Right ventricle myocardium superior (tissue), 1 donor: ENCODE measurements at regions not wholly inside any gene's neighbourhood (a gene's known extent, or its start where the extent isn't known, plus 50 kb on each side); places are given as distances from the start of the nearest gene placed in this dataset.
"Not testable (repeated sequence)": the region's sequence is repeated elsewhere in the genome, so short reads cannot be mapped to it uniquely, and the experiment has no call there.

ENCODE experiments used
- ATAC-seq: fragments of 200-7000 bp; cut with Tn5 transposase; one replicate; pipeline ENCODE4 v1.9.1; 2020; ENCODE audit warnings: mild to moderate bottlenecking; ENCODE audit not compliant: poor library complexity
- DNase-seq: peaks from one replicate; pipeline ENCODE4 v3.0.0-alpha.2; 2020
- intact Hi-C: fragments of 100-400 bp; cut with DNase I; formaldehyde crosslinking; loops from one replicate; pipeline ENCODE4 v1.11.2; 2022
- donor health status: DM: no; HTN: yes; CAD: no; lungs with severe emphysema.

DNA sequence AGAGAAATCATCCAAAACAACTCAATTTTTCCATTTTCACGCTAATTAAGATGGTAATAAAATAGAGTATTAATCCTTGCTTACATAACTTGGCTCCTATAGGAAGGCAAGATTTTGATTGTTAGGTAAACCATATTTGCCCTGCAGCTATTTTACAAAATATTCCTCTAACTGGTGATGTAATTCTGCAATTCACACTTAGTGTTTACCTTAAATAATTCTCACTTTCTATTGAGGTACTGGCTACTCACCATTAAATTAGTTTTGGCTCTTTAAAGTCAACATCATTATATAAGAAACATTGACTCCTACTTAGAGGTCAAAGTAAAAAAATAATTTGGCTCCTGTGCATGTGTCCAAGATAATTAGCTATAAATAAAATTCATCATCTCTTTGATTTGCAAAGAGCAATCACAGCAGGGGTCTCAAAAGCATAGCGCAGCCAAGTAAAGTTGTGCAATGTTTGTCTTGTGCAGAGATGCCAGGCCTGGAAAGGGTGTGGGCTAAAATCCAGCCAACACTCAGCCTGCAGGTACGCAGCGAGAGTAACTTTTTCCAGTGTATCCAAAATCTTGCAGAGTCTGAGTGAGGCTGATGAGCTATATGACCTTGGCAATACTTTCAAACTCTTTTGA, 501.2 kb downstream of the MMUT start:
- intact Hi-C loops: no loop called here
- DNase-seq (no peak), ATAC-seq (no peak)

DNA sequence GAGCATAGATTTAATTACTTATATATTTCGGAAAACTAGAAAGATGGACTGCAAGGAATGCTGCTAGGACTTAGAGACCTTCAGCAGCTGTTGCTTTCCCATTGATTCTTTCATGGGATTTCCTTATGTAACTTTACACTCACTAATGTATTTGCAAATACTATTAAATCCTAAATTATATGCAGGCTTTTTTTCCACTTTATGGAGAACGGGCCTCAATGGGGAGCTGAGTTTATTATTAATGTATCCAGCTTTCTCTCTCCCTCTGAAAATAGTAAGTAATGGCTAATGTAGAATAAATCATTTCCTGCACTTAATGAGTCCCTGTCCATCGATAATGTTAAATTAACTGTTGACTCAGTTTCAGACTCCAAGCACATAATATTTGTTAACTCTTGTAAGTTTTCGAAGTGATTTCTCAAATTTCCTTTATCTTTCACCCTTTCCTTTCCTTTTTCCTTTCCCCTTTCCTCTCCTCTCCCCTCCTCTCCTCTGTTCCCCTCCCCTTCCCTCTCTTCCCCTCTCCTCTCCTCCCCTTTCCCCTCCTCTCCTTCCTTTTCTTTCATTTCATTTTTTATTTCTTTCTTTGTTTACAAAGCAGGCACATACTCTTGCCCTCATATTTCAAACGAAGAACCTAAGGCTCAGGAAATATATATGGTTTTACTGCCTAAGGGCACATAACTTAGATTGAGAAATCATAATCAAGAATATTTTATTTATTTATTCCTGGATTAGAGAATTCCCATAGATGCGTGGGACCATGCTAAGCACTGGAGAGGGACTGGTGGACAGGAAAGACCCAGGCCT, 503.6 kb downstream of the MMUT start:
- intact Hi-C loops: no loop called here
- ATAC-seq (no peak), DNase-seq (no peak)

DNA sequence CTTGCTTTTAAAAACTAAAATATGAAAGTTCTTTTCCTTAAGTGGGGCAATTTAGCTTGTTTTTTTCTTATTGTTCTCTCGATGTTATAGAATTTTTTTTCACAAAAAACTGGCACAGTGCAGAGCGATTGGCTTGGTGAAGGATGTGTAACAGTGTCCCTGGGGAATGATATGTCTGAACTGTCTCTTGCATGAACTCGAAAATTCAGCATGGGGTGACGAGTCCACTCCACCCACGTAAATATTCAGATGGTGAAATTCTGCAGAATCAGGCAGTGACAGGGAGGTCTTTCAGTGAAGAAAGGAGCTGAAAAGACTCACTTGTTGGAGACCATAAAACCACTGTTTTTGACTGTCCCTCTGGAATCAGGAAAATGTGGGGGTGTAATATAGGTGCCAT, 505.3 kb downstream of the MMUT start:
- intact Hi-C loops: no loop called here
- ATAC-seq: no peak

DNA sequence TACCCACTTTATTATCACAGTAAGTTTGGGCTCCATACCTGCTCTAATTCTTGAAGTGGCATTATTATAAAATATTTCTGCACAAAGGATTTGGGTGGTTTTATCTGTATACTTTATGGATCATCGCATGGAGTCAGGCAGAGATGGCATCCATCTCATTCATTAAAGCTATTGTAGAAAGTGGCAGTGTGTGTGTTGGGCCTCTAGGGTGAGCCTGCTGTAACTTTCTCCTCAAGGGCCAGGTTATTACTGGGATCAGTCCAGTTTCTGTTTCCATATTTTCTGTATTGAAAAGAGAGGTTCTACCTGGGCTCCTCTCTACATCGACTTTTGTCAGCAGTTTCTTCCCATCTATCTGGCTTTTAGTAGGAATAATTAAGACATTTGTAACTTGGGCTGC, 511.1 kb downstream of the MMUT start:
- DNase-seq (no peak), ATAC-seq (no peak)
- intact Hi-C loops: no loop called here

More for the DNA sequence above, 505.3 kb downstream of the MMUT start:
- DNase-seq: no peak

DNA sequence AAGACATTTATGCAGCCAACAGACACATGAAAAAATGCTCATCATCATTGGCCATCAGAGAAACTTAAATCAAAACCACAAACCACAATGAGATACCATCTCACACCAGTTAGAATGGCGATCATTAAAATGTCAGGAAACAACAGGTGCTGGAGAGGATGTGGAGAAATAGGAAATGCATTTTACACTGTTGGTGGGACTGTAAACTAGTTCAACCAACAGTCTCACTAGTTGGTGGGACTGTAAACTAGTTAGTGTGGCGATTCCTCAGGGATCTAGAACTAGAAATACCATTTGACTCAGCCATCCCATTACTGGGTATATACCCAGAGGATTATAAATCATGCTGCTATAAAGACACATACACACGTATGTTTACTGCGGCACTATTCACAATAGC, 518.8 kb downstream of the MMUT start:
- intact Hi-C loops, DNase-seq, ATAC-seq: not testable (repeated sequence)

DNA sequence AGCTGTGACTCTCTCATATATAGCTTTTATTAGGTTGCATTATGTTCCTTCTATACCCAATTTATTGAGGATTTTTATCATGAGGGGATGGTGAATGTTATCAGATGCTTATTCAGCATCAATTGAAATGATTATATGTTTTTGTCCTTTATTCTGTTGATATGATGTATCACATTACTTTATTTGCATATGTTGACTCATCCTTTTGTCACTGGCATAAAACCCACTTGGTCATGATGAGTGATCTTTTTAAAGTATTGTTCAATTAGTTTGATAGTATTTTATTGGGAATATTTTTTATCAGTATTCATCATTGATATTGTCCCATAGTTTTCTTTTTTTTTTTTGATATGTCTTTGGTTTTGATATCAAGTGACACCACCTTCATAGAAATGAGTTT, 529.9 kb downstream of the MMUT start:
- intact Hi-C loops: no loop called here
- ATAC-seq: no peak

DNA sequence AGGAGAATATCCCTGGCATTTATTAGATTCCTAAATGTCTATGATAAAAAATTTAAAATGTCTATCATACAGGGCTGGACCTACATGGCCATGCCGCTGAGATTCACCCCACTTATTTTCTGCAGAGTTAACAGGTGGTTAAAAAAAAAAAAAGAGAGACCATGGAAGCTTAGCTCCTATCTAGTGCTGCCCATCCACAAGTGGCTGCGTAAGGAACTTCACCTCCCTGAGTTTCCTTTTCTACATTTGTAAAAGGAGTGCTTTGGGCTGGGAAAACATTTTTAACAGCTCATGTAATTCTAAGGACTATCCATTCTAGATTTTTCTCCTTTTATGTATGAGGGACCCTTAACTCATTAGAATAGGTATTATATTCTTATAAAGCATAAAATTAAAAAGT, 534.1 kb downstream of the MMUT start:
- no peak for ATAC-seq
- no peak for DNase-seq
- intact Hi-C loops: no loop called here

More for the DNA sequence above, 529.9 kb downstream of the MMUT start:
- DNase-seq: no peak

DNA sequence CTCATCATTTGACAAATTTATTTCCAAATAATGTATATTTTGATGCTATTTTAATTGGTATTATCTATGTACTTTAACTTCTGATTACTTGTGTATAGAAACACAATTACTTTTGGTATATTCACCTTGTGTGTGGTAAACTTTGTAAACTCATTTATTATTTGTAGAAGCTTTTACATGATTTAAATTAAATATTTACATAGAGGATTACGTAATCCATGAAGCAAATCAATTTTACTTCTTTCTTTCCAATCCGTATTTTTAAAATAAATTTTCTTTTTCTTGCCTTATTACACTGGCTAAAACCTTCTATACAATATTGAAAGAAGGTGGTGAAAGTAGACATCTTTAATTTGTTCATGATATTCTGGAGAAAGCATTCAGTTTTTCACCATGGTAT, 540.2 kb downstream of the MMUT start:
- no peak for DNase-seq
- intact Hi-C loops: no loop called here
- ATAC-seq: no peak

DNA sequence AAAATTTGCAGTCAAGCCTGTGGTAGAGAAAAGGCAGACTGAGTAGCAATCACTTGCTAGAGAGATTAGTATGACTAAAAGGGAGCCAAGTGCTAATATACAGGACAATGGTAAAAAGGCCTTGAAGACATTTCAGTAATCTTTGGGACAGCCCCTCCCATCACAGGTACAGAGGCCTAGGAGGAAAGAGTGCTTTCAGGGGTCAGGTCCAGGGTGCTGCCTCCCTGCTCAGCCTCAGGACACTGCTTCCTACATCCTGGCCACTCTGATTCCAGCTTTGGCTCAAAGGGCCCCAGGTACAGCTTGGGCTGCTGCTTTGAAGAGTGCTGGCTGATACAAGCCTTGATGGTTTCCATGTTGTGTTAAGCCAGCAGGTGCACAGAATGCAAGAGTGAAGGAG, 543.5 kb downstream of the MMUT start:
- ATAC-seq (no peak), DNase-seq (no peak)
- intact Hi-C loops: no loop called here

DNA sequence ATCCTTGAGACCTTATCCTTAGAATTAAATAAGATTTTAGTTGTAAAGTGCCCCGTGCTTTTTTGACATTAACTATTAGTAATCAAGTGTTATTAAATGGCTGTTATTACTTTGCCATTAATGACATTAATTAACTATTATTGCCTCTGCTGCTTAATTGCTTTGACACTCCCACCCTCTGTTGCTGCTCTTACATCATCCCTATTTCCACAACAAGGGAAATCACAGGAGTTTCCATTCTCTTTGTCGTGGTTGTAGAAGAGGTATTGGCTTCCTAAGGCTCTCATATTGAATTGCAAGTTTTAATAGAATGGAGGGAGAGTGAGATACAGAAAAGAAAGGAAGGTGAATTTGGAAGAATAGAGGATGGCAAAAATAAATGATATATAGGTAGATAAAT, 545.8 kb downstream of the MMUT start:
- DNase-seq (no peak), ATAC-seq (no peak)
- intact Hi-C loops: no loop called here

DNA sequence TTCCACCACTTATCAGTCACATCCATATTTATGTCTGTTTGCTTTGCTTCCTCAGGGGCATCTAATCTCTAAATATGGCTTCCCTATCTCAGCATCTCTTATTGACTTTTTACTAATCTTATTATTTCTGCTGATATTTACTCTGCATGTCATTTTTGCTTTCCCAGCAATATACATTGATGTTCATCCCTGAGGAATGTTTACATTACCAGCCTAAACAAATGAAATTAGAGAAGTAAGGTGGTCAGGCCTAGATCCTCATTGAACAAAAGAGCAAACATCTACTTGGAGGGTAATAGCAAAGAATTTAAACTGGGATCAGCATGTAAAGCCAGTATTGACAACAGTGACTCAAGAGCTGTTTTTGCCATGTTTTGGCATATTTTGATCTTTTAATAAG, 546.4 kb downstream of the MMUT start:
- DNase-seq: no peak
- ATAC-seq: no peak
- intact Hi-C loops: no loop called here

DNA sequence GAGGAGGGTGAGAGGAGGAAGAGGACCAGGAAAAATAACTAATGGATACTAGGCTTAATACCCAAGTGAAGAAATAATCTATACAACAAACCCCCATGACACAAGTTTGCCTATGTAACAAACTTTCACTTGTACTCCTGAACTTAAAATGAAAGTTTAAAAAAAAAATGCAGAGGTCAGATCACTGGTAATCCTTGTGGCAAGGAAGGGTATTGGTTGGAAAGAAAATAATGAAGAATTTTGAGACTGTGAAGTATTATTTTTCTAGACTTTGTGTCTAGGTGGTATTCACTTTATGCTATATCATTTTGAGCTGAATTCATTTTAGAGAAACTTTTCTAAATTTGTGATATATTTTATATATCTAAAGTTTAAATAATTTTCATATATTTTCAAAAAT, 547.5 kb downstream of the MMUT start:
- intact Hi-C loops: no loop called here

DNA sequence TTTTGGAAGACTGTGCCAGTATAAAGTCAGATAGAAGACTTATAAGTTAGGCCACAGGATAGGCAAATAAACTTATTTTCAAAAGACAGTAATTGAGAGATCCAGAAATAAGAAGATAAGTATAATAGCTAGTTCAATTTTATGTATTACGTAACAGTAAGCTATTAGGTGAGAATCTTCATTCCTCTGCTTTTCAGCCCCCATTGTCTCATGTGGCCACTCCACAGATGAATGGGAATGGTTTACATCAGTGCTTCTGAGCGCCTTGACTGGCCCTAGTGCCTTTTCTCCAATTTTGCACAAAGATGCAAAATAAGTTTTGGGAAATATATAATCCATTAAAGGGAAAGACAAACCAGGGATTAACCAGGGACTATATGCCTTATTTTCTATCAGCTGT, 550.5 kb downstream of the MMUT start:
- no peak for DNase-seq
- intact Hi-C loops: no loop called here
- no peak for ATAC-seq

More for the DNA sequence above, 547.5 kb downstream of the MMUT start:
- ATAC-seq: no peak
- no peak for DNase-seq

DNA sequence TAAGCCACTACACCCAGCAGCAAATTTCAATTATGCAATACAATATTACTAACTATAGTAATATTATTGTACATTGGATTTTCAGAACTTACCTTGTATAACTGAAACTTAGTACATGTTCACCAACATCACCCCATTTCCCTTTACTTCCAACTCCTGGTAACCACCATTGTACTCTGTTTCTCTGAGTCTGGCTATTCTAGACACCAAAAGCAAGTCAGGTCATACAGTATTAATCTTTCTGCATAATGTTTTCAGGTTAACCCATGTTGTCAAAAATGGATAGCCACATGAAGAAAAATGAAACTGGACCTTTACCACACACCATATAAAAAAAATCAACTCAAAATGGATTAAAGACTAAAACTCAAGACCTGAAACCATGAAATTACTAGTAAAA, 558.2 kb downstream of the MMUT start:
- intact Hi-C loops: no loop called here
- DNase-seq: no peak
- no peak for ATAC-seq

DNA sequence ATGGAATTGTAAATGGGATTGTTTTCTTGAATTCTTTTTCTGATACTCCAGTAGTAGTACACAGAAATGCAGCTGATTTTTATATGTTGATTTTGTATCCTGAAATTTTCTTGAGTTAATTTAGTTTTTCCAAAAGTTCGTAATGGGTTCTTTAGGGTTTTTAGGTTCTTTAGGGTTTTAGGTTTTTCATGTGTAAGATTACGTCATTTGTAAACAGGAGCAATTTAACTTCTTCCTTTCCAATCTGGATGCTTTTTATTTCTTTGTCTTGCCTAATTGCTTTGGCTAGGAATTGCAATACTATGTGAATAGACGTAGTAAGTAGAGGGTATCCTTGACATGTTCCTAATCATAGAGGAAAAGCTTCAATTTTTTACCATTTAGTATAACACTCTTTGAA, 568.6 kb downstream of the MMUT start:
- DNase-seq (no peak), ATAC-seq (no peak)

DNA sequence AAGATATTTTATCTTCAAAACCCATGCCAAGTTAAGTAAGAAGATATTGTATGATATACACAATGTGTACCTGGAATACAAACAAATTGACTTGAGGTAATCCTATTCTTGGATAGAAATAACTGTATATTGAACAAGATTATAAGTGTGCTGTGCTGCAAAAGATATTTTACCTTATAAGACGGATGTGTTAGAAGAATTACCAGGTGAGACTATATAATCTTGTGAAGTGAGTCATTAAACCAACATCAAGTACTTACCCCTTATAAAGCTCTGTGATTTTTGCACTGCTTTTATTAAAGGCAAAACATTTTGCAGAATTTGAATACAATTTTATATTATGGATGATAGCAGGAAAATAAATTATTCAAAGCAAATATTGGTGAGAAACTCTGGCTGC, 570.0 kb downstream of the MMUT start:
- no peak for DNase-seq
- ATAC-seq: no peak
- intact Hi-C loops: no loop called here

More for the DNA sequence above, 568.6 kb downstream of the MMUT start:
- intact Hi-C loops: no loop called here

DNA sequence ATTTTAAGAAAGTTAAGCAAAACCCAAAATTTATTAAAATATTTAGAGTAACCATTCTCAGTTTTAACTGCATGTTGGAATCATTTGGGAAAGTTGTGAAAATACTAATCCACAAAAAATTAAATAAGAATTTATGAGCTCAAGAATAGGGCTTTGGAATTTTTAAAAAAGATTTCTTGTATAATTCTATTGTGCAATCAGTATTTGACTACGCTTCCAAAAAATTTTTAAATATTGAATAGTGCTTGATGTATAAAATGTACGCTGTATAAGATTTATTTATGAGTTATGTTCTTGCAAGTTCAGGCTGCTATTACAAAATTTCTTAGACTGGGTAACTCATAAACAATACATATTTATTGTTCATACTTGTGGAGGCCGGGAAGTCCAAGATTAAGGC, 571.7 kb downstream of the MMUT start:
- DNase-seq: no peak
- no peak for ATAC-seq
- intact Hi-C loops: no loop called here

DNA sequence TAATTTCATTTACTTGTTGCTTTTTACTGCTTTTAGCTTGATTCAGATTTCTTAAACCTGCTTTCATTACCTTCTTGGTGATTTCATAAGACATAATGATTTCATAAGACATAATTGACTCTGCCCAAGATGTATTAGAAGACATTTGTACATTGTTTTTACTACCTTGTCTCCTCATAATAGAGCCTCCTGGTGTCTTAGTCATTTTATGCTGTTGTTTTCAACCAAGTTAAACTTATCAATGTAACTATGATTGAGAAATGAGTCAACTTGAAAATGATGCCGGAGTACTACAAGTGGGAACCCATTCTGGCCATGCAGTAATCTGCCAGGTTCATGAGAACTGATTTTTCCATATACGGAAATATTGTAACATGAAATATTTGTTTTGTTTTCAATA, 573.6 kb downstream of the MMUT start:
- intact Hi-C loops: no loop called here
- ATAC-seq (no peak), DNase-seq (no peak)

DNA sequence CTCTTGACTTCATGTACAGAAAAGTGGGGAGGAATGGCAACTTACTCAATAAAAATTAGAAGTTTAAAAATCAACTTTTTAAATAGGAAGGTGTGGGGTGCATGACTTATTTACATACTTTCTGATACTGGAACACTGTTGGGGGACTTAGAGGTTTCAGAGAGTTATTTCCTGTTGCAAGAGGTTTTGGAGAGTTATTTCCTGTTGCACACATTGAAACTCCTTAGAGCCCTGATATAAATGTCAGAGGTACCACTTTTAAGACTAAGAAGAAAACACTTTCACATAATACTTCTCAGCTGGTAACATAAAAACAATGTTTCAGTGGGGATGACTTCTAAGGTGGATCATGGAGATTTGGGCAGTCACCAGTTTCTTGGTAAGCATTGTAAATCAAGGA, 579.9 kb downstream of the MMUT start:
- intact Hi-C loops: no loop called here
- DNase-seq (no peak), ATAC-seq (no peak)

DNA sequence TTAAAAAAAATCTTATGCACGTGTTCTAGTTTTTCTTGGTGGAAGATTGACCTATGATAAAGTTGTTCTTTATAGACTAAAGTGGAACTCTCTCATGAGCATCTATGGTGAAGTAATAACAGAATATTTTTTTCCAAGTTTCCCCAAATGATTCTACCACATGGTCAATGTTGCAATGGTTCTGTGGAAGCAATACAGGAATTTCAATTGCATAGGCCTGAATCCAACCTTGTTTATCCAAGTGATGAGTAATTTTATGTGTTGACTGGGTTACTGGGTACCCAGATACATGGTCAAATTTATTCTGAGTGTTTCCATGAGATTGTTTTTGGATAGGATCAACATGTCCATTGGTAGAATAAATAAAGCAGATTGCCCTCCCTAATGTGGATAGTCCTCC, 581.5 kb downstream of the MMUT start:
- DNase-seq (no peak), ATAC-seq (no peak)
- intact Hi-C loops: no loop called here

DNA sequence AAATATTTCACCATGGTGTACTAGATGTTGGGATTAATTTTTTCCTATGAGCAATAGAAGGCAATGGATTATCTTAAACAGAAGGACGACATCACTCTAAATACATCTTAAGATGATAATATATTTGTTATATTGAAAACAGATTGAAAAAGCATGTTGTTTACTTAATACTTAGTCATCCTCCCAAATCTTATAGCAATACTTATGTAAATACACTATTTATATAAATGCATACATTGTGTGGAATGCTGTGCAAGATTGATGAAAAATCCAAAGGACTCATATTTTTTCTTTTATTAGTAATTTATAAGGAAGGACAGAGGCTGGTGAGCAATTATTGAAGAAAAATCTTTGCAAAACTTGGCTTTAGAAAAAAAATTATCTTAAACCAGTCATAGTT, 593.5 kb downstream of the MMUT start:
- intact Hi-C loops: no loop called here
- no peak for ATAC-seq

More for the DNA sequence above, 593.5 kb downstream of the MMUT start:
- no peak for DNase-seq
